CD4-positive, alpha-beta memory T cell (primary cell): ENCODE measurements at regions not wholly inside any gene's neighbourhood (a gene's known extent, or its start where the extent isn't known, plus 50 kb on each side); places are given as distances from the start of the nearest gene placed in this dataset.
A peak's percentile ranks its signal among the peaks of the same experiment; 100 is the strongest.

ENCODE experiments used
- CTCF ChIA-PET: fragments of 350-600 bp; sonication (Branson Sonifier 250); formaldehyde crosslinking; loops from one replicate; lab custom pipeline; 2021; ENCODE audit warnings: inconsistent platforms; ENCODE audit not compliant: partially characterized antibody; lab: Charles Lee
- POLR2A ChIA-PET: fragments of 350-600 bp; sonication (Branson Sonifier 250); formaldehyde crosslinking; loops from one replicate; lab custom pipeline; 2021; ENCODE audit not compliant: partially characterized antibody; lab: Charles Lee
- DNase-seq, 5 donors: peaks; one replicate each; pipeline versions ENCODE4 v3.0.0 to v3.0.0-alpha.2; 2020 to 2022; ENCODE audit warnings: mixed read lengths in 1 of 5
- H3K27ac ChIP-seq: one replicate; pipeline ENCODE4 v1.7.0; 2013; ENCODE audit warnings: low read depth, low read length
- H3K27me3 ChIP-seq: 2 replicates; pipeline ENCODE4 v1.7.0; 2013; ENCODE audit warnings: mild to moderate bottlenecking, low read length, moderate library complexity; ENCODE audit not compliant: insufficient read depth
- H3K36me3 ChIP-seq: 2 replicates; pipeline ENCODE4 v1.7.0; 2013; ENCODE audit warnings: mild to moderate bottlenecking, low read length, moderate library complexity; ENCODE audit not compliant: insufficient read depth
- H3K4me1 ChIP-seq: 2 replicates; pipeline ENCODE4 v1.7.0; 2013; ENCODE audit warnings: mild to moderate bottlenecking, low read length, moderate library complexity; ENCODE audit not compliant: insufficient read depth
- H3K4me3 ChIP-seq, 2 donors: one replicate each; pipeline ENCODE4 v1.7.0; 2013; ENCODE audit warnings: low read length in 2 of 2, mild to moderate bottlenecking in 1 of 2
- H3K9me3 ChIP-seq, 2 donors: one replicate each; pipeline ENCODE4 v1.7.0; 2013; ENCODE audit warnings: low read length in 2 of 2, control low read depth in 1 of 2; ENCODE audit not compliant: control insufficient read depth in 1 of 2
- H3K27ac Mint-ChIP-seq, 7 donors: one replicate each; pipeline ENCODE4 v1.8.0; 2020 to 2021; ENCODE audit warnings: mixed read lengths in 7 of 7, mild to moderate bottlenecking in 6 of 7, inconsistent platforms in 3 of 7, moderate library complexity in 3 of 7
- H3K27me3 Mint-ChIP-seq, 2 donors: one replicate each; pipeline ENCODE4 v1.8.0; 2020 to 2021; ENCODE audit warnings: mixed read lengths in 2 of 2
- H3K36me3 Mint-ChIP-seq, 2 donors: one replicate each; pipeline ENCODE4 v1.8.0; 2020 to 2021; ENCODE audit warnings: mixed read lengths in 2 of 2, inconsistent platforms in 1 of 2, mild to moderate bottlenecking in 1 of 2
- H3K4me1 Mint-ChIP-seq, 4 donors: one replicate each; pipeline ENCODE4 v1.8.0; 2020 to 2021; ENCODE audit warnings: mixed read lengths in 4 of 4, mild to moderate bottlenecking in 1 of 4
- H3K4me3 Mint-ChIP-seq, 8 donors: one replicate each; pipeline ENCODE4 v1.8.0; 2020 to 2021; ENCODE audit warnings: mixed read lengths in 8 of 8, mild to moderate bottlenecking in 7 of 8, moderate library complexity in 6 of 8, inconsistent platforms in 3 of 8
- H3K9me3 Mint-ChIP-seq, 8 donors: one replicate each; pipeline ENCODE4 v1.8.0; 2020 to 2021; ENCODE audit warnings: mixed read lengths in 8 of 8, mild to moderate bottlenecking in 5 of 8, inconsistent platforms in 3 of 8, moderate library complexity in 1 of 8
- intact Hi-C: fragments of 100-400 bp; cut with micrococcal nuclease; formaldehyde crosslinking; loops from one replicate; pipeline ENCODE4 v1.15.1; 2023

GRCh38 chr6:166810864-166811263 lies 145.5 kb downstream of the RNASET2 start:
- Histone ChIP-seq H3K4me3 (no peak overlapping the region), H3K27ac (no peak overlapping the region), H3K27me3 (no peaks in the 10 kb centered on the region), H3K9me3 (no peaks in the 10 kb centered on the region), H3K36me3 (no peaks in the 10 kb centered on the region), H3K4me1 (no peaks in the 10 kb centered on the region)
- Mint-ChIP-seq H3K27ac (no peak overlapping the region), H3K4me3 (no peak overlapping the region), H3K36me3 (peaks cover 15 to 37% of the 10 kb centered on the region in 2 donors), H3K27me3 (no peaks in the 10 kb centered on the region), H3K4me1 (peaks cover 0 to 5% (median 0%) of the 10 kb centered on the region in 4 donors), H3K9me3 (peaks cover 6 to 26% (median 23%) of the 10 kb centered on the region in 8 donors)
- no peak for DNase-seq
- ChIA-PET POLR2A (no interaction called here), CTCF (no interaction called here)
- intact Hi-C loops, result no loop called here

GRCh38 chr6:166809721-166810120 lies 146.6 kb downstream of the RNASET2 start:
- Histone ChIP-seq H3K9me3 (no peaks in the 10 kb centered on the region), H3K36me3 (no peaks in the 10 kb centered on the region), H3K27ac (no peak overlapping the region), H3K4me3 (no peak overlapping the region), H3K4me1 (no peaks in the 10 kb centered on the region), H3K27me3 (no peaks in the 10 kb centered on the region)
- Mint-ChIP-seq H3K27ac (no peak overlapping the region), H3K9me3 (peaks cover 6 to 37% (median 31%) of the 10 kb centered on the region in 8 donors), H3K4me1 (peaks cover 0 to 5% (median 0%) of the 10 kb centered on the region in 4 donors), H3K4me3 (no peak overlapping the region), H3K27me3 (no peaks in the 10 kb centered on the region), H3K36me3 (peaks cover 19 to 41% of the 10 kb centered on the region in 2 donors)
- CTCF ChIA-PET, result no interaction called here
- DNase-seq, result no peak
- intact Hi-C loops, result no loop called here
- POLR2A ChIA-PET, result no interaction called here

- intact Hi-C loops, result no loop called here
- Histone ChIP-seq H3K4me3 (no peak overlapping the region), H3K36me3 (no peaks in the 10 kb centered on the region), H3K27ac (no peak overlapping the region), H3K9me3 (no peaks in the 10 kb centered on the region), H3K4me1 (no peaks in the 10 kb centered on the region), H3K27me3 (no peaks in the 10 kb centered on the region)
- POLR2A ChIA-PET, result no interaction called here
- Mint-ChIP-seq H3K4me1 (peaks cover 0 to 5% (median 0%) of the 10 kb centered on the region in 4 donors), H3K27ac (no peak overlapping the region), H3K9me3 (peaks cover 6 to 39% (median 32%) of the 10 kb centered on the region in 8 donors), H3K4me3 (no peak overlapping the region), H3K36me3 (peaks cover 19 to 41% of the 10 kb centered on the region in 2 donors), H3K27me3 (no peaks in the 10 kb centered on the region)
- DNase-seq, result no peak
- CTCF ChIA-PET, result interaction anchor here (1.3 kb wide), 1 partner anchor 28 kb away, joined by 3 read pairs; no protein-coding TSS in a partner anchor
Measured at GRCh38 chr6:166806962-166807757, 149.2 kb downstream of the RNASET2 start.

GRCh38 chr6:166806217-166806838 lies 150.0 kb downstream of the RNASET2 start:
- intact Hi-C loops, result no loop called here
- Histone ChIP-seq H3K9me3 (no peaks in the 10 kb centered on the region), H3K4me3 (no peak overlapping the region), H3K4me1 (no peaks in the 10 kb centered on the region), H3K27ac (no peak overlapping the region), H3K27me3 (no peaks in the 10 kb centered on the region), H3K36me3 (no peaks in the 10 kb centered on the region)
- CTCF ChIA-PET, result interaction anchor here (2.9 kb wide), 1 partner anchor 183 kb away, joined by 10 read pairs; no protein-coding TSS in a partner anchor
- H3K9me3 Mint-ChIP-seq, result peaks cover 6 to 39% (median 32%) of the 10 kb centered on the region in 8 donors
- peaks cover 0 to 5% (median 0%) of the 10 kb centered on the region in 4 donors for H3K4me1 Mint-ChIP-seq
- no peak overlapping the region for H3K27ac Mint-ChIP-seq
- peak overlapping the region in 1 of 8 donors; percentile 26 for H3K4me3 Mint-ChIP-seq
- peaks cover 19 to 41% of the 10 kb centered on the region in 2 donors for H3K36me3 Mint-ChIP-seq
- DNase-seq, result no peak
- POLR2A ChIA-PET, result no interaction called here
- no peaks in the 10 kb centered on the region for H3K27me3 Mint-ChIP-seq

- ChIA-PET POLR2A (no interaction called here), CTCF (interaction anchor here (2.9 kb wide), 1 partner anchor 186 kb away, joined by 10 read pairs; no protein-coding TSS in a partner anchor)
- Mint-ChIP-seq H3K27me3 (no peaks in the 10 kb centered on the region), H3K4me1 (peaks cover 0 to 5% (median 0%) of the 10 kb centered on the region in 4 donors), H3K27ac (no peak overlapping the region), H3K36me3 (peaks cover 18 to 25% of the 10 kb centered on the region in 2 donors), H3K9me3 (peaks cover 6 to 38% (median 32%) of the 10 kb centered on the region in 8 donors), H3K4me3 (no peak overlapping the region)
- no peak overlapping the region for H3K27ac ChIP-seq
- no peaks in the 10 kb centered on the region for H3K27me3 ChIP-seq
- no peak overlapping the region for H3K4me3 ChIP-seq
- no peak for DNase-seq
- H3K4me1 ChIP-seq, result no peaks in the 10 kb centered on the region
- no peaks in the 10 kb centered on the region for H3K9me3 ChIP-seq
- no peaks in the 10 kb centered on the region for H3K36me3 ChIP-seq
- intact Hi-C loops, result no loop called here
Measured at GRCh38 chr6:166803471-166803870, 152.9 kb downstream of the RNASET2 start.

- H3K4me1 Mint-ChIP-seq, result no peaks in the 10 kb centered on the region
Measured at GRCh38 chr6:166802401-166802800, 153.9 kb downstream of the RNASET2 start.

GRCh38 chr6:166800137-166800536 lies 156.2 kb downstream of the RNASET2 start:
- peaks cover 0 to 6% (median 4%) of the 10 kb centered on the region in 8 donors for H3K9me3 Mint-ChIP-seq
- POLR2A ChIA-PET, result no interaction called here
- H3K4me1 Mint-ChIP-seq, result no peaks in the 10 kb centered on the region
- no peaks in the 10 kb centered on the region for H3K27me3 Mint-ChIP-seq
- no peak for DNase-seq
- CTCF ChIA-PET, result no interaction called here
- H3K36me3 ChIP-seq, result no peaks in the 10 kb centered on the region
- H3K4me1 ChIP-seq, result no peaks in the 10 kb centered on the region
- H3K4me3 Mint-ChIP-seq, result no peak overlapping the region
- no peak overlapping the region for H3K4me3 ChIP-seq
- no peak overlapping the region for H3K27ac Mint-ChIP-seq
- H3K27ac ChIP-seq, result no peak overlapping the region
- H3K9me3 ChIP-seq, result no peaks in the 10 kb centered on the region
- no peaks in the 10 kb centered on the region for H3K27me3 ChIP-seq
- intact Hi-C loops, result no loop called here
- peaks cover 0 to 5% of the 10 kb centered on the region in 2 donors for H3K36me3 Mint-ChIP-seq

More at GRCh38 chr6:166802401-166802800, 153.9 kb downstream of the RNASET2 start:
- ChIA-PET CTCF (no interaction called here), POLR2A (no interaction called here)
- Mint-ChIP-seq H3K27me3 (no peaks in the 10 kb centered on the region), H3K27ac (no peak overlapping the region), H3K36me3 (peaks cover 12 to 16% of the 10 kb centered on the region in 2 donors), H3K9me3 (peaks cover 1 to 27% (median 24%) of the 10 kb centered on the region in 8 donors), H3K4me3 (no peak overlapping the region)
- no peak for DNase-seq
- Histone ChIP-seq H3K4me3 (no peak overlapping the region), H3K4me1 (no peaks in the 10 kb centered on the region), H3K27me3 (no peaks in the 10 kb centered on the region), H3K27ac (no peak overlapping the region), H3K9me3 (no peaks in the 10 kb centered on the region), H3K36me3 (no peaks in the 10 kb centered on the region)
- intact Hi-C loops, result no loop called here
